Ovary (tissue), 3 donors: ENCODE measurements at regions not wholly inside any gene's neighbourhood (a gene's known extent, or its start where the extent isn't known, plus 50 kb on each side); places are given as distances from the start of the nearest gene placed in this dataset.

Source experiments
- CTCF ChIP-seq, 3 donors: fragments of 450-650 bp in 2 of 3; fragments of 200-600 bp in 1 of 3; IDR thresholded peaks; one replicate each; pipeline versions ENCODE4 v1.5.1 to v1.8.0; 2016 to 2022; ENCODE audit warnings: antibody characterized with exemption in 3 of 3, mild to moderate bottlenecking in 1 of 3
- EP300 ChIP-seq: sonication (generic); formaldehyde crosslinking; IDR thresholded peaks from one replicate; pipeline ENCODE4 v1.6.1; 2017; ENCODE audit warnings: antibody characterized with exemption
- POLR2A ChIP-seq: fragments of 450-650 bp; IDR thresholded peaks from one replicate; pipeline ENCODE4 v1.6.1; 2017; ENCODE audit warnings: antibody characterized with exemption, mild to moderate bottlenecking, moderate library complexity
- donor health status: DM: no; HTN: no; CAD: no.

GRCh38 chr5:133698646-133699526 lies 86.5 kb upstream of the FSTL4 start:
- TF ChIP-seq CTCF (IDR thresholded peaks at IDR 0.05): no peak
- TF ChIP-seq POLR2A: no peak
- no peak for TF ChIP-seq EP300
